NT2/D1 (cell line): ENCODE measurements at regions not wholly inside any gene's neighbourhood (a gene's known extent, or its start where the extent isn't known, plus 50 kb on each side); places are given as distances from the start of the nearest gene placed in this dataset.

Experiments used
- DNase-seq: peaks from one replicate; pipeline ENCODE4 v3.0.0-alpha.2; 2011; ENCODE audit warnings: low read depth, low spot score
- H3K27me3 ChIP-seq: 2 replicates; pipeline ENCODE4 v1.6.0; 2011; ENCODE audit warnings: mild to moderate bottlenecking; ENCODE audit not compliant: insufficient read length, insufficient read depth
- H3K36me3 ChIP-seq: 2 replicates; pipeline ENCODE4 v1.6.1; 2011; ENCODE audit warnings: mild to moderate bottlenecking, low read length, mixed read lengths; ENCODE audit not compliant: insufficient read depth, insufficient read length
- H3K4me1 ChIP-seq: 2 replicates; pipeline ENCODE4 v1.5.1; 2011; ENCODE audit not compliant: insufficient read depth, insufficient read length
- H3K4me3 ChIP-seq: 2 replicates; pipeline ENCODE4 v1.5.1; 2011; ENCODE audit warnings: low read depth; ENCODE audit not compliant: insufficient read length
- H3K9ac ChIP-seq: 2 replicates; pipeline ENCODE4 v1.6.0; 2011; ENCODE audit warnings: low read depth; ENCODE audit not compliant: insufficient read length
- H3K9me3 ChIP-seq: 2 replicates; pipeline ENCODE4 v1.5.1; 2011; ENCODE audit warnings: mild to moderate bottlenecking, low read length; ENCODE audit not compliant: insufficient read depth
- SUZ12 ChIP-seq: IDR thresholded peaks from 2 replicates; pipeline ENCODE4 v1.6.1; 2011; ENCODE audit not compliant: insufficient read length, insufficient read depth; ENCODE audit errors: extremely low read depth
- YY1 ChIP-seq: IDR thresholded peaks from 2 replicates; pipeline ENCODE4 v1.6.1; 2011; ENCODE audit not compliant: insufficient read length, insufficient read depth
- ZNF274 ChIP-seq: IDR thresholded peaks from 2 replicates; pipeline ENCODE4 v1.6.1; 2011; ENCODE audit warnings: mild to moderate bottlenecking, low read depth, low read length

- no peaks in the 10 kb centered on the region for H3K9me3 ChIP-seq
- H3K9ac ChIP-seq = no peak overlapping the region
- H3K4me1 ChIP-seq = no peaks in the 10 kb centered on the region
- DNase-seq = no peak
- H3K4me3 ChIP-seq = no peak overlapping the region
- no peaks in the 10 kb centered on the region for H3K27me3 ChIP-seq
- no peaks in the 10 kb centered on the region for H3K36me3 ChIP-seq
- TF ChIP-seq YY1 = no peak
- TF ChIP-seq ZNF274 = no peak
Measured at GRCh38 chrX:82675104-82675503, 833.0 kb upstream of the POU3F4 start.

GRCh38 chrX:82676386-82676785 lies 831.7 kb upstream of the POU3F4 start:
- no peak for DNase-seq
- H3K4me1 ChIP-seq = no peaks in the 10 kb centered on the region
- TF ChIP-seq SUZ12 (no peak), YY1 (no peak), ZNF274 (no peak)
- no peaks in the 10 kb centered on the region for H3K9me3 ChIP-seq
- no peak overlapping the region for H3K9ac ChIP-seq
- no peak overlapping the region for H3K4me3 ChIP-seq
- no peaks in the 10 kb centered on the region for H3K27me3 ChIP-seq
- H3K36me3 ChIP-seq = no peaks in the 10 kb centered on the region

GRCh38 chrX:82677286-82677685 lies 830.8 kb upstream of the POU3F4 start:
- Histone ChIP-seq H3K9me3 (no peaks in the 10 kb centered on the region), H3K36me3 (no peaks in the 10 kb centered on the region), H3K9ac (no peak overlapping the region), H3K4me1 (no peaks in the 10 kb centered on the region), H3K27me3 (no peaks in the 10 kb centered on the region), H3K4me3 (no peak overlapping the region)
- no peak for DNase-seq
- TF ChIP-seq SUZ12 = no peak

- Histone ChIP-seq H3K27me3 (no peaks in the 10 kb centered on the region), H3K9ac (no peak overlapping the region)
Measured at GRCh38 chrX:82692991-82693390, 815.1 kb upstream of the POU3F4 start.

GRCh38 chrX:82695066-82695465 lies 813.0 kb upstream of the POU3F4 start:
- Histone ChIP-seq H3K9ac (no peak overlapping the region), H3K9me3 (no peaks in the 10 kb centered on the region), H3K4me1 (no peaks in the 10 kb centered on the region), H3K4me3 (no peak overlapping the region), H3K36me3 (no peaks in the 10 kb centered on the region), H3K27me3 (no peaks in the 10 kb centered on the region)
- TF ChIP-seq YY1 (no peak), ZNF274 (no peak), SUZ12 (no peak)
- no peak for DNase-seq

More at GRCh38 chrX:82692991-82693390, 815.1 kb upstream of the POU3F4 start:
- DNase-seq = no peak
- TF ChIP-seq YY1 (no peak), ZNF274 (no peak), SUZ12 (no peak)
- Histone ChIP-seq H3K36me3 (no peaks in the 10 kb centered on the region), H3K9me3 (no peaks in the 10 kb centered on the region), H3K4me1 (no peaks in the 10 kb centered on the region), H3K4me3 (no peak overlapping the region)

GRCh38 chrX:82703551-82703950 lies 804.5 kb upstream of the POU3F4 start:
- H3K9ac ChIP-seq = no peak overlapping the region
- H3K4me3 ChIP-seq = no peak overlapping the region
- no peaks in the 10 kb centered on the region for H3K27me3 ChIP-seq
- H3K9me3 ChIP-seq = no peaks in the 10 kb centered on the region
- no peaks in the 10 kb centered on the region for H3K4me1 ChIP-seq
- no peak for DNase-seq
- no peaks in the 10 kb centered on the region for H3K36me3 ChIP-seq
- TF ChIP-seq SUZ12 = no peak
- no peak for TF ChIP-seq ZNF274
- no peak for TF ChIP-seq YY1

- DNase-seq = peak; percentile 18
- Histone ChIP-seq H3K4me1 (no peaks in the 10 kb centered on the region), H3K36me3 (no peaks in the 10 kb centered on the region), H3K4me3 (no peak overlapping the region), H3K27me3 (no peaks in the 10 kb centered on the region), H3K9me3 (no peaks in the 10 kb centered on the region), H3K9ac (no peak overlapping the region)
- no peak for TF ChIP-seq SUZ12
- no peak for TF ChIP-seq YY1
- TF ChIP-seq ZNF274 = no peak
Measured at GRCh38 chrX:82711457-82711856, 796.6 kb upstream of the POU3F4 start.

GRCh38 chrX:82721891-82722290 lies 786.2 kb upstream of the POU3F4 start:
- Histone ChIP-seq H3K36me3 (no peaks in the 10 kb centered on the region), H3K4me3 (no peak overlapping the region), H3K9ac (no peak overlapping the region), H3K4me1 (no peaks in the 10 kb centered on the region), H3K9me3 (no peaks in the 10 kb centered on the region), H3K27me3 (no peaks in the 10 kb centered on the region)
- no peak for DNase-seq
- TF ChIP-seq SUZ12 (no peak), YY1 (no peak), ZNF274 (no peak)
